ENCODE measurements at regions not wholly inside any gene's neighbourhood (a gene's known extent, or its start where the extent isn't known, plus 50 kb on each side); places are given as distances from the start of the nearest gene placed in this dataset.

- Histone ChIP-seq H3K9me3 (ENCODE audit: low read length) (no peaks in the 10 kb centered on the region), H3F3A (ENCODE audit: insufficient read depth, low read length, poor library complexity, severe bottlenecking) (no peaks in the 10 kb centered on the region), H3K36me3 (ENCODE audit: insufficient read depth, low read length) (no peaks in the 10 kb centered on the region), H3K4me3 (ENCODE audit: low read length) (no peak overlapping the region), H3K9me2 (ENCODE audit: insufficient read depth, low read length) (no peaks in the 10 kb centered on the region), H3K27ac (ENCODE audit: low read length) (no peak overlapping the region), H4K20me1 (ENCODE audit: insufficient read depth) (no peaks in the 10 kb centered on the region), H2AFZ (ENCODE audit: low read depth, low read length) (no peak overlapping the region), H3K27me3 (ENCODE audit: insufficient read depth, low read depth, low read length) (no peaks in the 10 kb centered on the region), H3K79me2 (replicated peaks; ENCODE audit: insufficient read depth, low read length) (no peaks in the 10 kb centered on the region), H3K9ac (ENCODE audit: low read length) (no peak overlapping the region), H3K4me2 (ENCODE audit: low read length) (no peak overlapping the region)
- TF ChIP-seq POLR2AphosphoS5 (IDR thresholded peaks at IDR 0.05) (no peak), RAD21 (conservative IDR thresholded peaks at IDR 0.05) (no peak), SMC3 (conservative IDR thresholded peaks at IDR 0.05; ENCODE audit: poor library complexity) (no peak), TAF1 (IDR thresholded peaks at IDR 0.05; ENCODE audit: low read depth) (no peak), REST (IDR thresholded peaks at IDR 0.05; ENCODE audit: borderline replicate concordance) (no peak), EZH2 (IDR thresholded peaks at IDR 0.05; ENCODE audit: borderline replicate concordance, insufficient read depth, low read length, poor library complexity, severe bottlenecking) (no peak), MXI1 (conservative IDR thresholded peaks at IDR 0.05; ENCODE audit: poor library complexity, severe bottlenecking) (no peak), CTCF (IDR thresholded peaks at IDR 0.05; ENCODE audit: poor library complexity, severe bottlenecking) (no peak), EP300 (conservative IDR thresholded peaks at IDR 0.05; ENCODE audit: poor library complexity, severe bottlenecking) (no peak)
Observed at GRCh38 chr14:86310148-86310547, 780.2 kb downstream of the FLRT2 start.

GRCh38 chr14:86305058-86305457, 775.1 kb downstream of the FLRT2 start:
- no peaks in the 10 kb centered on the region for H3K27me3 ChIP-seq (ENCODE audit: insufficient read depth, low read depth, low read length)
- H3K4me3 ChIP-seq (ENCODE audit: low read length): no peak overlapping the region
- H3K36me3 ChIP-seq (ENCODE audit: insufficient read depth, low read length): no peaks in the 10 kb centered on the region
- H3K27ac ChIP-seq (ENCODE audit: low read length): no peak overlapping the region
- no peak overlapping the region for H2AFZ ChIP-seq (ENCODE audit: low read depth, low read length)
- H3K79me2 ChIP-seq (replicated peaks; ENCODE audit: insufficient read depth, low read length): no peaks in the 10 kb centered on the region
- no peaks in the 10 kb centered on the region for H3K9me3 ChIP-seq (ENCODE audit: low read length)
- H3F3A ChIP-seq (ENCODE audit: insufficient read depth, low read length, poor library complexity, severe bottlenecking): no peaks in the 10 kb centered on the region
- no peak for TF ChIP-seq RAD21 (conservative IDR thresholded peaks at IDR 0.05)
- no peak for TF ChIP-seq EZH2 (IDR thresholded peaks at IDR 0.05; ENCODE audit: borderline replicate concordance, insufficient read depth, low read length, poor library complexity, severe bottlenecking)
- no peak for TF ChIP-seq EP300 (conservative IDR thresholded peaks at IDR 0.05; ENCODE audit: poor library complexity, severe bottlenecking)
- no peak for TF ChIP-seq CTCF (IDR thresholded peaks at IDR 0.05; ENCODE audit: poor library complexity, severe bottlenecking)
- no peak for TF ChIP-seq POLR2AphosphoS5 (IDR thresholded peaks at IDR 0.05)
- no peak for TF ChIP-seq REST (IDR thresholded peaks at IDR 0.05; ENCODE audit: borderline replicate concordance)
- TF ChIP-seq SMC3 (conservative IDR thresholded peaks at IDR 0.05; ENCODE audit: poor library complexity): no peak
- TF ChIP-seq MXI1 (conservative IDR thresholded peaks at IDR 0.05; ENCODE audit: poor library complexity, severe bottlenecking): no peak
- TF ChIP-seq TAF1 (IDR thresholded peaks at IDR 0.05; ENCODE audit: low read depth): no peak
- no peaks in the 10 kb centered on the region for H4K20me1 ChIP-seq (ENCODE audit: insufficient read depth)
- no peaks in the 10 kb centered on the region for H3K9me2 ChIP-seq (ENCODE audit: insufficient read depth, low read length)
- no peak overlapping the region for H3K4me2 ChIP-seq (ENCODE audit: low read length)
- H3K9ac ChIP-seq (ENCODE audit: low read length): no peak overlapping the region
